K562 (cell line): ENCODE measurements at regions not wholly inside any gene's neighbourhood (a gene's known extent, or its start where the extent isn't known, plus 50 kb on each side); places are given as distances from the start of the nearest gene placed in this dataset.

Experiments used
- CBX1 ChIP-seq: sonication (generic); IDR thresholded peaks from 2 replicates; pipeline ENCODE4 v1.6.1; 2016; ENCODE audit warnings: antibody characterized with exemption, low read depth, mild to moderate bottlenecking
- CXXC5 ChIP-seq: fragments of 250-450 bp; sonication (Bioruptor Pico); IDR thresholded peaks from 2 replicates; pipeline ENCODE4 v1.8.0; 2022; ENCODE audit warnings: inconsistent platforms, mild to moderate bottlenecking, moderate library complexity
- HDAC1 ChIP-seq, 2 experiments: fragments of 450-650 bp; IDR thresholded peaks; 2 replicates each; pipeline ENCODE4 v1.6.1; 2016 to 2017; ENCODE audit warnings: inconsistent platforms in 1 of 2, mild to moderate bottlenecking in 1 of 2, moderate library complexity in 1 of 2
- HMG20A ChIP-seq: fragments of 450-650 bp; formaldehyde crosslinking; conservative IDR thresholded peaks from 2 replicates; pipeline ENCODE4 v1.4.0; 2020; ENCODE audit warnings: mild to moderate bottlenecking, mixed read lengths
- NELFE ChIP-seq: IDR thresholded peaks from 2 replicates; pipeline ENCODE4 v1.6.1; 2011; ENCODE audit warnings: mild to moderate bottlenecking; ENCODE audit not compliant: insufficient read depth, insufficient read length
- RNF219 ChIP-seq: fragments of 250-450 bp; sonication (Bioruptor Pico); IDR thresholded peaks from 2 replicates; pipeline ENCODE4 v1.5.0; 2022; ENCODE audit warnings: mild to moderate bottlenecking
- SRF ChIP-seq, 2 experiments: fragments of 250-450, 450-650 bp in 1 of 2; sonication (Bioruptor Pico) in 1 of 2; sonication (generic) in 1 of 2; formaldehyde crosslinking; IDR thresholded peaks; 2 replicates each; pipeline versions ENCODE4 v1.5.0 to v1.5.1; 2020 to 2022; ENCODE audit warnings: mild to moderate bottlenecking in 1 of 2, missing genetic modification reagents in 1 of 2
- TRIM25 ChIP-seq: fragments of 450-650 bp; IDR thresholded peaks from 2 replicates; pipeline ENCODE4 v1.7.0; 2016; ENCODE audit warnings: borderline replicate concordance
- U2AF2 ChIP-seq: fragments of 200-400 bp; formaldehyde crosslinking; optimal IDR thresholded peaks from 2 replicates; pipeline ENCODE3; 2017; ENCODE audit warnings: low read depth, mild to moderate bottlenecking, low read length
- ZBTB49 ChIP-seq: sonication (generic); formaldehyde crosslinking; IDR thresholded peaks from 2 replicates; pipeline ENCODE4 v1.8.0; 2022; ENCODE audit warnings: missing genetic modification reagents, mild to moderate bottlenecking, borderline replicate concordance
- ZFP36 ChIP-seq: fragments of 150-350 bp; IDR thresholded peaks from 2 replicates; pipeline ENCODE4 v1.6.1; 2018; ENCODE audit warnings: low read length, low read depth; ENCODE audit not compliant: partially characterized antibody
- ZNF408 ChIP-seq: fragments of 250-450 bp; sonication (Bioruptor Pico); IDR thresholded peaks from 2 replicates; pipeline ENCODE4 v1.4.0; 2020; ENCODE audit warnings: low read depth, mild to moderate bottlenecking, moderate library complexity
- TF ChIP-seq, protein P1 (sequence below), 2 experiments: fragments of 450-650 bp; formaldehyde crosslinking in 1 of 2; IDR thresholded peaks; 2 replicates each; pipeline versions ENCODE4 v1.4.0 to v1.6.1; 2014 to 2020; ENCODE audit warnings: mild to moderate bottlenecking in 2 of 2, borderline replicate concordance in 1 of 2, low read depth in 1 of 2

DNA sequence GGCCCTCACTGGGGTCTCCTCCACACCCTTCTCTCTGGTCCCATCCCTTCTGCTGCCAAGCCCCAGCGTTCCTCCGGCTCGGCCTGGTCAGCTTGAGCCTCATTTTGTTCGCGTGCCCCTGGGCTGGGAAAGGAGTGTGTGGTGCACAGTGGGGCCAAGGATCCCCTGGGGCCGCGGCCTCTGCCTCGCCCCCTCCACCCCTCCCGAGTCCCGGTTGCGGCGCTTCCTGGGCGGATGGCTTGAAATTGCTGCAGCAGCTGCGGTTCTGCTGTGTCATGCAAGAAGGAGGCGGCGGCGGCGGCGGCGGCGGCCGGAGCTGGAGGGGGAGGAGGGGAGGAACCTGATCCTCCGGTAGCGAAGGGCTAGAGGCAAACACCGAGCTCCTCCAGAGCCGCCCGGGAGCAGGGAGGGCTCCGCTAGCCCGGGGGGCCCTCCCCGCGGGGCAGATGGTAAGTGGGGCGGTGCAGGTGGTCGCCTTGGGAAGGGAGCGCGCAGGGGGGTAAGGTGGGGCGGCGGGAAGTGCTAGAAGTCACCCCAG, 217.8 kb upstream of the MKLN1 start (continued):
- TF ChIP-seq ZBTB49 (CRISPR knock-in tag) = no peak
- no peak for TF ChIP-seq ZNF408 (CRISPR knock-in tag)
- TF ChIP-seq TRIM25 = no peak
- peak; percentile 27 for TF ChIP-seq ZFP36
- TF ChIP-seq HMG20A (CRISPR knock-in tag) = no peak
- no peak for TF ChIP-seq RNF219 (CRISPR knock-in tag)
- TF ChIP-seq CBX1 = peak; percentile 94
- TF ChIP-seq NELFE = no peak
- peak in 1 of 2 experiments; percentile 54; a peak in 1 of 4 replicates for TF ChIP-seq SRF (CRISPR knock-in tag; IDR thresholded peaks at IDR 0.05)
- peak; percentile 76 for TF ChIP-seq CXXC5 (CRISPR knock-in tag)
- TF ChIP-seq, protein P1, sequence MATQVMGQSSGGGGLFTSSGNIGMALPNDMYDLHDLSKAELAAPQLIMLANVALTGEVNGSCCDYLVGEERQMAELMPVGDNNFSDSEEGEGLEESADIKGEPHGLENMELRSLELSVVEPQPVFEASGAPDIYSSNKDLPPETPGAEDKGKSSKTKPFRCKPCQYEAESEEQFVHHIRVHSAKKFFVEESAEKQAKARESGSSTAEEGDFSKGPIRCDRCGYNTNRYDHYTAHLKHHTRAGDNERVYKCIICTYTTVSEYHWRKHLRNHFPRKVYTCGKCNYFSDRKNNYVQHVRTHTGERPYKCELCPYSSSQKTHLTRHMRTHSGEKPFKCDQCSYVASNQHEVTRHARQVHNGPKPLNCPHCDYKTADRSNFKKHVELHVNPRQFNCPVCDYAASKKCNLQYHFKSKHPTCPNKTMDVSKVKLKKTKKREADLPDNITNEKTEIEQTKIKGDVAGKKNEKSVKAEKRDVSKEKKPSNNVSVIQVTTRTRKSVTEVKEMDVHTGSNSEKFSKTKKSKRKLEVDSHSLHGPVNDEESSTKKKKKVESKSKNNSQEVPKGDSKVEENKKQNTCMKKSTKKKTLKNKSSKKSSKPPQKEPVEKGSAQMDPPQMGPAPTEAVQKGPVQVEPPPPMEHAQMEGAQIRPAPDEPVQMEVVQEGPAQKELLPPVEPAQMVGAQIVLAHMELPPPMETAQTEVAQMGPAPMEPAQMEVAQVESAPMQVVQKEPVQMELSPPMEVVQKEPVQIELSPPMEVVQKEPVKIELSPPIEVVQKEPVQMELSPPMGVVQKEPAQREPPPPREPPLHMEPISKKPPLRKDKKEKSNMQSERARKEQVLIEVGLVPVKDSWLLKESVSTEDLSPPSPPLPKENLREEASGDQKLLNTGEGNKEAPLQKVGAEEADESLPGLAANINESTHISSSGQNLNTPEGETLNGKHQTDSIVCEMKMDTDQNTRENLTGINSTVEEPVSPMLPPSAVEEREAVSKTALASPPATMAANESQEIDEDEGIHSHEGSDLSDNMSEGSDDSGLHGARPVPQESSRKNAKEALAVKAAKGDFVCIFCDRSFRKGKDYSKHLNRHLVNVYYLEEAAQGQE (IDR thresholded peaks at IDR 0.05; ENCODE audit: borderline replicate concordance) = peak; percentile 52
- TF ChIP-seq, protein P1 (CRISPR knock-in tag; IDR thresholded peaks at IDR 0.05; ENCODE audit: low read depth) = no peak
- TF ChIP-seq HDAC1 (IDR thresholded peaks at IDR 0.05) = peak in 1 of 2 experiments; percentile 70; a peak in 1 of 4 replicates
- no peak for TF ChIP-seq U2AF2
